Stimulated activated naive CD8-positive, alpha-beta T cell treated with anti-CD3 and anti-CD28 coated beads, Interleukin-15, Interleukin-2, amounts not matched to agents 100 U/mL and 50 U/mL, for 24 hours (primary cell): ENCODE measurements at regions not wholly inside any gene's neighbourhood (a gene's known extent, or its start where the extent isn't known, plus 50 kb on each side); places are given as distances from the start of the nearest gene placed in this dataset.

Experiments
- ATAC-seq: fragments of 150-1000 bp; cut with Tn5 transposase; one replicate; pipeline ENCODE4 v1.10.0; 2021
- DNase-seq: peaks from one replicate; pipeline ENCODE4 v3.0.0; 2021

GRCh38 chr3:76694063-76694462, 345.8 kb upstream of the ROBO2 start:
- no peak for DNase-seq

GRCh38 chr3:76698136-76698706, 341.7 kb upstream of the ROBO2 start:
- no peak for DNase-seq
- no peak for ATAC-seq

More at GRCh38 chr3:76694063-76694462, 345.8 kb upstream of the ROBO2 start:
- no peak for ATAC-seq

- DNase-seq (no peak), ATAC-seq (no peak)
Measured at GRCh38 chr3:76699846-76700245, 340.1 kb upstream of the ROBO2 start.

DNA sequence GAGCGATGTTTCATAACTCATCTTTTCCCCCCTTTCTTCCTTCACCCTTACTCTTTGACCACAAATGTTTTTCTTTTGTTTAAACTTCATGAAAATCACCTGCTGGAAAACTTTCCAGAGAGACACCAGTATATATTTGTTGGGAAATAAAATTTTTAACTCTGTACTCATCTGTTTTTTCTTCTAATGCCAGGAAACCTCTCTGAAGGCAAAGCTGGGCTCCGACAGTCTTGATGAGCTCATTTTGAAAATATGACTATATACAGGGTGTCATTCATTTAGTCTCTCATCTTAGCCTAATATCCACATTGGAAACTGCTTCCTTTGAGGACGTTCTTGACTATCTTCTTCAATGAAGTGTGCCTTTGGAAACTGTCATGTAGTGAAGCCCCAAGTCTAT, 339.6 kb upstream of the ROBO2 start:
- no peak for ATAC-seq
- no peak for DNase-seq

- no peak for ATAC-seq
- DNase-seq, result no peak
Measured at GRCh38 chr3:76702676-76703075, 337.2 kb upstream of the ROBO2 start.

- ATAC-seq (no peak), DNase-seq (no peak)
Measured at GRCh38 chr3:76715426-76715825, 324.5 kb upstream of the ROBO2 start.

DNA sequence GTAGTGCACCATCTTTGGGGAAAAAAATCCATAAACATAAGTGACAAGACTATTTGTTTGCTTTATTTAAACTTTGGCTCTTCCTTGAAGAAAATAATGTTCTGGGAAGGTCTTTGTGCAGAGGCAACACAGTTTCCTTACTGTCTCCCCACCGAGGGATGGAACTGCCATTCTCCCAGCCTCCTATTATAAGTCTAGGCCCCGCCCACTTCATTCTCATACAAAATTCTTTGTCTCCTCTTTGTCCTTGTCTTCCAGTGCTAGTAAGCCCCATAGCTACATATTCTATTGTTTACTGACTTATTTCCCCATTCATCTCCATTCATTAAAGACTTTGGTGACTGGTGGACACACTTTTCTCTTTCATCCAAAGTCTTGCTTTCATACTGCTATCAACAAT, 316.5 kb upstream of the ROBO2 start:
- ATAC-seq (no peak), DNase-seq (no peak)

DNA sequence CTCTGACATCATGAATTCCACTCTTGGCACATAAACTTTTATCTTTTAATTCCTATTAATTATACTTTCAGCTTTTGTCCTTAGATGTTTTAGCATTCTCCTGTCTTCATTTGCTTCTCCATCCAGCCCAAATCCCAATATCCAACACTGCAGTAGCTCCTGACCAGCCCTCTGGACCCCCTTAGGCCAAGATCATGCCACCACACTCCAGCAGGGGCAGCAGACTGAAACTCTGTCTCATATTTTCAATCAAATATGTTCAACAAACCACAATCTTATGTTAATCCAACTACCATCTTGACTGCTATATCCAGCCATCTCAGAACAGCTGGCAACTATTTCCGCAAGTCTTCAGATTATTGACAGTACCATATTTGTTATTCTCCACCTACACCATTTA, 315.8 kb upstream of the ROBO2 start:
- DNase-seq (no peak), ATAC-seq (no peak)

DNA sequence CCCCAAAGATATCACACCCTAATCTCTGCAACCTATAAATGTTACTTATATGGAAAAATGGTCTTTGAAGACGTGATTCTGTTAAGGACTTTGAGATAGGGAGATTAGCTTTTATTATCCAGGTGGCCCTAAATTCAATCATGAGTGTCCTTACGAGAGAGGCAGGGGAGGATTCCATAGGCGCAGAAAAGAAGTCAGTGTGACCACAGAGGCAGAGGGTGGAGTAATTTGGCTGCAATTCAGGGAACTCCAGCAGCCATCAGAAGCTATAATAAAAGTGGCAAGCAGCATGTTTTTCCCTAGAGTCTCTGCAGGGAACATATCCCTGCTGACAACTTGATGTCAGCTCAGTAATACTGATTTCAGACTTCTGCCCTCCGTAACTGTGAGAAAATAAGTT, 315.2 kb upstream of the ROBO2 start:
- DNase-seq (no peak), ATAC-seq (no peak)

- DNase-seq (no peak), ATAC-seq (no peak)
Measured at GRCh38 chr3:76726034-76726433, 313.9 kb upstream of the ROBO2 start.

DNA sequence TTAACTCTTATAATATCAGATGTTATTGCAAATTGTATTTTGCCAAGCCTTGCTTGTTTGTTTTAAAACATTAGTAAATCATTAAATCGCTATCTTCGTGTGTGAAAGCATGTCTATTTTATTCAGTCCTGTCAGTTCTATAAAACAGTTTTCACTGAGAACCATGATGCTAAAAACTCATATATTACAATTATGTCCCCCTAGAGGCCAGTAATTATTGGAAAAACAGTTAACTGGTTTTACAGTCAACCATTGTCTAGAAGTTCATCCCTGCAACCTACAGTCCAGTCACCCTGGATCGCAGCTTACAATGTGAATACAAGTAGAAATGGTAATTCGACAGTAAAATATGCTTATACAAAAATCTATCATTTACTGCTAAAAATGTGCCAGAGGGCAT, 311.5 kb upstream of the ROBO2 start:
- no peak for ATAC-seq

DNA sequence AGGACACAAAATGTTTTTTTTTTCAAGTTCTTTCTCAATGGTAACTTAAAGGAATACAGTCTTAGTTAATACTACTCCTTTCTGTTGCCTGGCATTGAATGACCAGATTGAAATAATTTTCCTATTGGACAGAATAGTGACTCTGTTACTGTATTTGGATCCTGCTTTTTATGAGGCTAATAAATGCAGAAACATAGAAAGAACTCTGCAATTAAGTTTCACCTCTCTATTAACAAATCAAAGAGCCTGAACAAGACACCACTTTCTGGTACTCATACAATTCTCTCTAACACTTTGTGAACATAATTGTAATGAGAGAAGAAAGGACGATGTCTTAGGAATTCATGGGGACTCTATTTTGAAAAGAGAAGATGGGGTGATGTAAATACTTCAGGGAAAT, 308.4 kb upstream of the ROBO2 start:
- no peak for ATAC-seq

More for the DNA sequence above, 311.5 kb upstream of the ROBO2 start:
- no peak for DNase-seq

GRCh38 chr3:76733073-76733759, 306.7 kb upstream of the ROBO2 start:
- DNase-seq, result no peak
- ATAC-seq, result no peak

More for the DNA sequence above, 308.4 kb upstream of the ROBO2 start:
- DNase-seq, result no peak

GRCh38 chr3:76735152-76735551, 304.7 kb upstream of the ROBO2 start:
- ATAC-seq, result no peak
- DNase-seq, result no peak

DNA sequence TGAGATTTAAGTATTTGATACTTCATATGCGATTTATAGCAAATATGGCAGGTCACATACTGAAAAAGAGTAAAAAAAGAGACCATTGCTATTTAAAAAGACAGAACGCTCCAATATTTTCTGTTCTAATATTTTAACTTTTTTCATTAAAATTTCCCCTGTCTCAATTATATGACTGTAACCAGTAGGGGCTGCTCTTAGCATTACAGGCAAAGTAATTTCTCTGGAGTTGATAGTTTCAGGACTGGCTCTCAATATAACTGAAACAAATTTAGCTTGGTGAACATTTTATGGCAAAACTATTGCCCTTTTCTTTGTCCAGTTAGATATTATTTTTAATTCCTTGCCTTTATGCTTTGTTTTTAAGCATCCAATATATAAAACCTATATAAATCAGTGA, 286.3 kb upstream of the ROBO2 start:
- no peak for DNase-seq
- ATAC-seq, result no peak

- DNase-seq (no peak), ATAC-seq (no peak)
Measured at GRCh38 chr3:76754247-76754646, 285.7 kb upstream of the ROBO2 start.

- no peak for DNase-seq
- ATAC-seq, result no peak
Measured at GRCh38 chr3:76756577-76756976, 283.3 kb upstream of the ROBO2 start.

- ATAC-seq (no peak), DNase-seq (no peak)
Measured at GRCh38 chr3:76760336-76760735, 279.6 kb upstream of the ROBO2 start.

- ATAC-seq (no peak), DNase-seq (no peak)
Measured at GRCh38 chr3:76765511-76765910, 274.4 kb upstream of the ROBO2 start.

DNA sequence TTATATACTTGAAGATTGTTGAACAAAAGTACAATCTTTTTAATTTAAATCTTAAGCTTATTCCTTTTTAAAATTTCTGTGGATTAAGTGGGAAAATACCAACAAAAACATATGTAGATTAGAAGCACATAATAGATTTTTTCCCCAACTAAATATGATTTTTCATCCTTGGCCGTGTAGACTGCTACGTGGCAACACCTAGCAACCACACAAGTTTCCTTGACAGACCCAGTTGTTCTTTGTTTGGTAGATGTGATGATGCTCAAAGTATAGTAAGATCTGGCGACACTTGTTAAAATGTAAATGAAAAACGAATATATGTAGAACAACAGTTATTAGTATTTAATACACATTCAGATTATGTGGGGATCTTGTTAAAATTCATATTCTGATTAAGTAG, 271.0 kb upstream of the ROBO2 start:
- ATAC-seq, result no peak
- DNase-seq, result no peak

DNA sequence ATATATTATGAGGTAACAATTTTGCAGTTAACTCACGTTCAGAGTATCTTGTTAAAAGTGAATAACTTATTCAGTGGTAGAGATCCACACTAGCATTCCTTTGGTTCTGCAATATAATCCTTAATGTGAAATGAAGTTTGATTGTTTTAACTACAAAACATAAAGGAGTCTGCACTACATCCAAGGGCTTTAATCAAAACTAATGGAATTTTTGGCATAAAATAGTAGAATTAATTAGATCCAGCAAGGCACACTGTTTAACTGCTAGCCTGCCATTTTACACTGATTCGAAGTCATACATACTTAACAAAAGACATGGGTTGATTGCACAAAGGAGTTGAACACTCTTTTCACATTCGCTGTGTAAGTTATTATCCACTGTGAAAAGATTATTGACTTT, 263.0 kb upstream of the ROBO2 start:
- ATAC-seq (no peak), DNase-seq (no peak)

DNA sequence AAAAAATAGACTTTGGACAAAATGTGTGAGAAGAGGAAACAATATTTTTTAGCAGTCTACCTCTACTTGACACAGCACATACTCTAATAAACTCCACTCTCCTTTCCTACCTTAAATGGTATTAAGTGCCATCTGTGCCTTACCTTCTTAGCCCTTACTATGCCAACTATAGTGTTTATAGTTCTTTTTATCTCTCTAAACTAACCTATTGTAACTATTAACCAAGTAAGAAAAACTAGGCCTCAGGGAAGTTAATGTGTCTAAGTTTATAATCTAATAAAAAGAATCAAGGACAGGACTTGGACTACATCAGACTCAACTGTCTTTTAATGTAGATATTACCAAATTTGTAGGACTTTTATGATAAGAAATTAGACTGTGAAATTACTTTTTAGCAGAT, 251.7 kb upstream of the ROBO2 start:
- no peak for DNase-seq
- no peak for ATAC-seq

GRCh38 chr3:76789237-76789636, 250.7 kb upstream of the ROBO2 start:
- ATAC-seq (no peak), DNase-seq (no peak)

- DNase-seq, result no peak
- no peak for ATAC-seq
Measured at GRCh38 chr3:76811418-76811817, 228.5 kb upstream of the ROBO2 start.
